ENCODE measurements at regions not wholly inside any gene's neighbourhood (a gene's known extent, or its start where the extent isn't known, plus 50 kb on each side); places are given as distances from the start of the nearest gene placed in this dataset.
"Not testable (repeated sequence)": the region's sequence is repeated elsewhere in the genome, so short reads cannot be mapped to it uniquely, and the experiment has no call there.

GRCh38 chr9:107838766-107839165, 349.2 kb upstream of the KLF4 start:
- H3K4me3 Mint-ChIP-seq = no peak overlapping the region
- H3K36me3 Mint-ChIP-seq = no peaks in the 10 kb centered on the region
- H3K27ac Mint-ChIP-seq = no peak overlapping the region
- peaks cover 3% of the 10 kb centered on the region for H3K9me3 Mint-ChIP-seq (ENCODE audit: low read depth)
- no peaks in the 10 kb centered on the region for H3K4me1 Mint-ChIP-seq (ENCODE audit: low read depth)
- H3K27me3 Mint-ChIP-seq = no peaks in the 10 kb centered on the region

- no peaks in the 10 kb centered on the region for H3K27me3 Mint-ChIP-seq
- H3K4me3 Mint-ChIP-seq = no peak overlapping the region
- no peak overlapping the region for H3K27ac Mint-ChIP-seq
- no peaks in the 10 kb centered on the region for H3K36me3 Mint-ChIP-seq
- no peaks in the 10 kb centered on the region for H3K4me1 Mint-ChIP-seq (ENCODE audit: low read depth)
- no peaks in the 10 kb centered on the region for H3K9me3 Mint-ChIP-seq (ENCODE audit: low read depth)
These were observed 346.7 kb upstream of the KLF4 start for GRCh38 chr9:107836300-107836699.

DNA sequence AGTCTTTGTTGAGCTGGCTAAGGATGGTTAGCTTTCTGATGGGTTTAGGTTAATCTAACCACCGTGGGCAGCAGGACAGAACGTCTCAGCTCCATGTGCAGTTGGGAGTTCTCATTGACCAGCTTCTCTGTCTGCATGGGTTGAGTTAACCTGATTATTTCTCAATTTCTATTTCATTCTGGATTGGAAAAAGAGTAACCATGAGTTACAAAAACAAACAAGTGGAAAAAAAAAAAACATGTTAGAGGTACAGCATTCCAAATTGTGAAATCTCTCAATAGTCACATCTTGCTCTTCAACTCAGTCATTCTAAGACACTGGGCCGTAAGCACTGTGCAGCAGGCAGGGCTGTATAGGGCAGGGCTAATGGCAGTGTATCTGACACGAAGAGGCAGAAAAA, 343.7 kb upstream of the KLF4 start:
- Mint-ChIP-seq H3K4me3 (no peak overlapping the region), H3K27me3 (no peaks in the 10 kb centered on the region), H3K27ac (no peak overlapping the region), H3K36me3 (no peaks in the 10 kb centered on the region), H3K4me1 (ENCODE audit: low read depth) (no peaks in the 10 kb centered on the region), H3K9me3 (ENCODE audit: low read depth) (no peaks in the 10 kb centered on the region)

- Mint-ChIP-seq H3K9me3 (ENCODE audit: low read depth) (no peaks in the 10 kb centered on the region), H3K4me1 (ENCODE audit: low read depth) (no peaks in the 10 kb centered on the region), H3K36me3 (no peaks in the 10 kb centered on the region), H3K4me3 (no peak overlapping the region), H3K27me3 (no peaks in the 10 kb centered on the region), H3K27ac (no peak overlapping the region)
These were observed 343.3 kb upstream of the KLF4 start for GRCh38 chr9:107832871-107833270.

GRCh38 chr9:107830479-107830878, 340.9 kb upstream of the KLF4 start:
- Mint-ChIP-seq H3K9me3 (ENCODE audit: low read depth) (no peaks in the 10 kb centered on the region), H3K36me3 (no peaks in the 10 kb centered on the region), H3K27me3 (no peaks in the 10 kb centered on the region), H3K4me1 (ENCODE audit: low read depth) (no peaks in the 10 kb centered on the region), H3K27ac (no peak overlapping the region), H3K4me3 (no peak overlapping the region)

- Mint-ChIP-seq H3K4me3 (no peak overlapping the region), H3K27me3 (no peaks in the 10 kb centered on the region), H3K36me3 (no peaks in the 10 kb centered on the region), H3K4me1 (ENCODE audit: low read depth) (no peaks in the 10 kb centered on the region), H3K9me3 (ENCODE audit: low read depth) (no peaks in the 10 kb centered on the region), H3K27ac (no peak overlapping the region)
These were observed 338.3 kb upstream of the KLF4 start for GRCh38 chr9:107827884-107828283.

DNA sequence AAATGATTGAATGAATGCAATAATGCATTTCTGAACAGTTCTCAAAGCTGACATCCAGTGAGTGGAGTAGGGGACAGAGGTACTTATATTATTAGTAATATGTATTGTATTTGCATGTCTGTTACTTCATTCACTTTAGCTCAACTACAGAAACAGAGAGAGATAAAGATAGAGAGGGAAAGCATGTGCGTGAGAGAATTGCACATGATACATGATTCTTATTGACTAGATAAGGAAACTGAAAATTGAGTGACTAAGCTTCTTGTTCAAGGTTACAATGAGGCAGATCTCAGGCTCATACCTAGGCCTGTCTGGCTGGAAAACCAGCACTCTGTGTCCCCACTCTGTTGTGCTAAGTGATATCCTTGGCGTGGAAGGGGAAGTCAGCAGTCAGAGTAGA, 337.7 kb upstream of the KLF4 start:
- no peaks in the 10 kb centered on the region for H3K36me3 Mint-ChIP-seq
- no peaks in the 10 kb centered on the region for H3K9me3 Mint-ChIP-seq (ENCODE audit: low read depth)
- H3K27ac Mint-ChIP-seq = no peak overlapping the region
- no peaks in the 10 kb centered on the region for H3K4me1 Mint-ChIP-seq (ENCODE audit: low read depth)
- no peak overlapping the region for H3K4me3 Mint-ChIP-seq
- no peaks in the 10 kb centered on the region for H3K27me3 Mint-ChIP-seq

DNA sequence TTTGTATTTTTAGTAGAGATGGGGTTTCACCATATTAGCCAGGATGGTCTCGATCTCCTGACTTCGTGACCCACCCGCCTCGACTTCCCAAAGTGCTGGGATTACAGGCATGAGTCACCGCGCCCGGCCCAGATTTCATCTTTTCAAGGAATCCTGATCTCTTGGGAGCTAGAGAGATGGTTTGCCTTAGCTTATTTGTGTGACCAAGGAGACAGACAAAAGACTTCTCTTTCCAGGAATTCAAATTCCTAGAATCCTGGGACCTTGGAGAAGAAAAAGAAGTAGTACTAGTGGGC, 337.1 kb upstream of the KLF4 start:
- H3K36me3 Mint-ChIP-seq; H3K27ac Mint-ChIP-seq; H3K9me3 Mint-ChIP-seq (ENCODE audit: low read depth); H3K27me3 Mint-ChIP-seq; H3K4me1 Mint-ChIP-seq (ENCODE audit: low read depth); H3K4me3 Mint-ChIP-seq: not testable (repeated sequence)

- Mint-ChIP-seq H3K4me3 (no peak overlapping the region), H3K27ac (no peak overlapping the region), H3K4me1 (ENCODE audit: low read depth) (no peaks in the 10 kb centered on the region), H3K9me3 (ENCODE audit: low read depth) (no peaks in the 10 kb centered on the region), H3K27me3 (no peaks in the 10 kb centered on the region), H3K36me3 (no peaks in the 10 kb centered on the region)
These were observed 335.0 kb upstream of the KLF4 start for GRCh38 chr9:107824556-107824955.

DNA sequence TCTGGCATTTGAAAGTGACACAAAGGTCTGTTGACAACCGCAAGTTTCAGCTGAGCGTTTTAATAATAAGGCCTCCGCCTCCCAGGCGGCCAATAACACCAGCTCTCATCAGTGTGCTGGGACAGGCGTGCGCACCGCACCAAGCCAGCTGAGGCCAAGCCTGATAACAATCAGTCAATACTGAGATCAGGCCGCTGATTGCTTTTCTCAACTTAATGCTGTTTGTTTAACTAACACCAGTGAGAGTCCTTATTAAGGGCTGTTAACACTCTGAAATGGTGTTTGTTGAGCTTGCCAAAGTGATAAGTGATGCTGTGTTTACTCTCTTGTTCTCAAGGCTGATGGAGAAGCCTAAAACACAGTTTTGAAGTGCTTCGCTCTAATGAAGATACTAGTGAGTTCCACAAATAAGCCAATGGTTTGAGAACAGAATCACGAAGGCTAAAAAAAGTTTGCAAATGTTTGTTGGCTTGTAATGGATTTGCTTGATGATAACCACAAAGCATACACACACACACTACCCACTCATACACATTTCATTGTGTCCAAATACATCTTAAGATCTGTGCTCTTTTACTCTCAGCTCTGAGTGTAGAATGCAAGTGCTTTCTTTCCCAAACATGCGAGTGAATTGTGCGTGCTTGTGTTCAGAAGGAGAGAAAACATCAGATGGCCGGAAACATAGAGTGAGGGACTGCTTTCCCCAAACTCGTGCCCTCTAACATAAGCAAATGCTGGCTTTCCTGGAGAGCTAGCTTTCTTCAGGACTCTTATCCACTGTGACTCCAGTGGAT, 330.4 kb upstream of the KLF4 start:
- no peaks in the 10 kb centered on the region for H3K4me1 Mint-ChIP-seq (ENCODE audit: low read depth)
- no peaks in the 10 kb centered on the region for H3K9me3 Mint-ChIP-seq (ENCODE audit: low read depth)
- no peaks in the 10 kb centered on the region for H3K27me3 Mint-ChIP-seq
- H3K4me3 Mint-ChIP-seq = no peak overlapping the region
- no peaks in the 10 kb centered on the region for H3K36me3 Mint-ChIP-seq
- no peak overlapping the region for H3K27ac Mint-ChIP-seq

DNA sequence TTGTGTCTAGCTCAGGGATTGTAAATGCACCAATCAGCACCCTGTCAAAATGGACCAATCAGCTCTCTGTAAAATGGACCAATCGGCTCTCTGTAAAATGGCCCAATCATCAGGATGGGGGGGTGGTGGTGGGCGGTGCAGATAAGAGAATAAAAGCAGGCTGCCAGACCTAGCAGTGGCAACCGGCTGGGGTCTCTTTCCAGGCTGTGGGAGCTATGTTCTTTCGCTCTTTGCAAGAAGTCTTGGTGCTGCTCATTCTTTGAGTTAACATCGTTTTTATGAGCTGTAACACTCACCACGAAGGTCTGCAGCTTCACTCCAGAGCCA, 328.9 kb upstream of the KLF4 start:
- not testable (repeated sequence) for H3K36me3 Mint-ChIP-seq; H3K4me1 Mint-ChIP-seq (ENCODE audit: low read depth); H3K9me3 Mint-ChIP-seq (ENCODE audit: low read depth); H3K4me3 Mint-ChIP-seq; H3K27ac Mint-ChIP-seq; H3K27me3 Mint-ChIP-seq

- H3K36me3 Mint-ChIP-seq; H3K4me1 Mint-ChIP-seq (ENCODE audit: low read depth); H3K4me3 Mint-ChIP-seq; H3K27me3 Mint-ChIP-seq; H3K27ac Mint-ChIP-seq; H3K9me3 Mint-ChIP-seq (ENCODE audit: low read depth): not testable (repeated sequence)
These were observed 328.3 kb upstream of the KLF4 start for GRCh38 chr9:107817595-107818502.

- peaks cover 2% of the 10 kb centered on the region for H3K27me3 Mint-ChIP-seq
- no peaks in the 10 kb centered on the region for H3K36me3 Mint-ChIP-seq
- no peak overlapping the region for H3K27ac Mint-ChIP-seq
- no peak overlapping the region for H3K4me3 Mint-ChIP-seq
- no peaks in the 10 kb centered on the region for H3K4me1 Mint-ChIP-seq (ENCODE audit: low read depth)
- H3K9me3 Mint-ChIP-seq (ENCODE audit: low read depth) = no peaks in the 10 kb centered on the region
These were observed 327.0 kb upstream of the KLF4 start for GRCh38 chr9:107816561-107817021.

DNA sequence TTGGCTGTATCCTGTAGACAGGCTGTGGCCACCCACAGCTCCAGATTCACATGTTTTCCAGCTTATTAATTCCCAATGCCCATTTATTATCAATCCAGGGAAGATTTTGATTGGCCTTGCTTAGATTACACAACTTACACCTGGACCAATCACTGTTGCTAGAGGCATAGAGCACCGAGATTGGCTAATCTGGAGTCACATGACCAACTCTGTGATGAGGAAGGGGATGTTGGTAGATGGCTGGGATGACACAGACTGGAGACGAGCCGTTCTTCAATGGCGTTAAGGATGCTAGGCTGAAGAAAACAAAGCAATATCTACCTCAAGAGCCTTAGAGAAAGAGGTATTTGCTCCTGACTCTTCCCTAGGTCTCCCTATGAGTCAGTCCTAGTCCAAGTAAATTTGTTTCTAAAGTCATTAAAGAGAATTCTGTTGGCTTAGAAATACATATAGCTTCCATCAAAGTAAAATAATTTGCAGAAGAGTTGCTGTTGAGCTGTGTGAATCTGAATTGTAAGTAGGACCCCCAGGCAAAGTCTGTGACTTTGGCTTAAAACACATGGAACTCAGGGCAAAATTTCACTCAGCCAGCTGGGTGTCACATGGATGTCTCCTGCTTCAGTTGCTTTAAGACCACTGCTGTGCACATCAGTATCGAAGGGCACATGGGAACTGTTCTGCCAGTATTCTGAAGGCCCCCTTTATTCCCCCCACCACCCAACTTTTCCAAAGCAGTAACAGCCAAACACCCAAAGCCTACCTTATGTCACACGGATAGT, 326.4 kb upstream of the KLF4 start:
- H3K4me3 Mint-ChIP-seq = no peak overlapping the region
- H3K9me3 Mint-ChIP-seq (ENCODE audit: low read depth) = no peaks in the 10 kb centered on the region
- peaks cover 2% of the 10 kb centered on the region for H3K27me3 Mint-ChIP-seq
- H3K36me3 Mint-ChIP-seq = no peaks in the 10 kb centered on the region
- H3K27ac Mint-ChIP-seq = no peak overlapping the region
- H3K4me1 Mint-ChIP-seq (ENCODE audit: low read depth) = no peaks in the 10 kb centered on the region

GRCh38 chr9:107813287-107813686, 323.7 kb upstream of the KLF4 start:
- H3K27me3 Mint-ChIP-seq = peaks cover 2% of the 10 kb centered on the region
- H3K4me1 Mint-ChIP-seq (ENCODE audit: low read depth) = no peaks in the 10 kb centered on the region
- H3K4me3 Mint-ChIP-seq = no peak overlapping the region
- H3K9me3 Mint-ChIP-seq (ENCODE audit: low read depth) = peaks cover 4% of the 10 kb centered on the region
- no peaks in the 10 kb centered on the region for H3K36me3 Mint-ChIP-seq
- no peak overlapping the region for H3K27ac Mint-ChIP-seq

All from activated naive CD8-positive, alpha-beta T cell (primary cell).